CD8-positive, alpha-beta memory T cell (primary cell): ENCODE measurements at regions not wholly inside any gene's neighbourhood (a gene's known extent, or its start where the extent isn't known, plus 50 kb on each side); places are given as distances from the start of the nearest gene placed in this dataset.
"Not testable (repeated sequence)": the region's sequence is repeated elsewhere in the genome, so short reads cannot be mapped to it uniquely, and the experiment has no call there.

ENCODE experiments used
- CTCF ChIA-PET: fragments of 350-600 bp; sonication (Branson Sonifier 250); formaldehyde crosslinking; loops from one replicate; lab custom pipeline; 2021; ENCODE audit warnings: antibody characterized with exemption; lab: Charles Lee
- POLR2A ChIA-PET: fragments of 350-600 bp; sonication (Branson Sonifier 250); formaldehyde crosslinking; loops from one replicate; lab custom pipeline; 2021; ENCODE audit warnings: antibody characterized with exemption; lab: Charles Lee
- DNase-seq, 5 donors: peaks; one replicate each; pipeline versions ENCODE4 v3.0.0 to v3.0.0-alpha.2; 2020 to 2022; ENCODE audit warnings: mixed read lengths in 1 of 5
- H3K27ac ChIP-seq: one replicate; pipeline ENCODE4 v1.7.0; 2013; ENCODE audit warnings: low read depth, mild to moderate bottlenecking, low read length, moderate library complexity
- H3K27me3 ChIP-seq: 2 replicates; pipeline ENCODE4 v1.7.0; 2013; ENCODE audit warnings: low read length, mild to moderate bottlenecking; ENCODE audit not compliant: insufficient read depth, poor library complexity, severe bottlenecking
- H3K36me3 ChIP-seq: 2 replicates; pipeline ENCODE4 v1.7.0; 2013; ENCODE audit warnings: mild to moderate bottlenecking, low read length, moderate library complexity; ENCODE audit not compliant: insufficient read depth
- H3K4me1 ChIP-seq: 2 replicates; pipeline ENCODE4 v1.7.0; 2013; ENCODE audit warnings: mild to moderate bottlenecking, low read length, moderate library complexity; ENCODE audit not compliant: insufficient read depth
- H3K4me3 ChIP-seq: 2 replicates; pipeline ENCODE4 v1.7.0; 2013; ENCODE audit warnings: mild to moderate bottlenecking, low read length
- H3K9me3 ChIP-seq: 2 replicates; pipeline ENCODE4 v1.7.0; 2013; ENCODE audit warnings: mild to moderate bottlenecking, low read length
- H3K27ac Mint-ChIP-seq, 8 donors: one replicate each; pipeline ENCODE4 v1.8.0; 2020 to 2021; ENCODE audit warnings: mixed read lengths in 8 of 8, mild to moderate bottlenecking in 6 of 8, inconsistent platforms in 3 of 8, moderate library complexity in 3 of 8
- H3K27me3 Mint-ChIP-seq, 2 donors: one replicate each; pipeline ENCODE4 v1.8.0; 2020 to 2021; ENCODE audit warnings: mixed read lengths in 2 of 2, mild to moderate bottlenecking in 1 of 2, moderate library complexity in 1 of 2
- H3K36me3 Mint-ChIP-seq, 3 donors: one replicate each; pipeline ENCODE4 v1.8.0; 2020 to 2021; ENCODE audit warnings: mixed read lengths in 3 of 3, inconsistent platforms in 1 of 3, mild to moderate bottlenecking in 1 of 3
- H3K4me1 Mint-ChIP-seq, 3 donors: one replicate each; pipeline ENCODE4 v1.8.0; 2020 to 2021; ENCODE audit warnings: mixed read lengths in 3 of 3, inconsistent platforms in 1 of 3, mild to moderate bottlenecking in 1 of 3
- H3K4me3 Mint-ChIP-seq, 7 donors: one replicate each; pipeline ENCODE4 v1.8.0; 2020 to 2021; ENCODE audit warnings: mixed read lengths in 7 of 7, mild to moderate bottlenecking in 6 of 7, moderate library complexity in 4 of 7, inconsistent platforms in 2 of 7
- H3K9me3 Mint-ChIP-seq, 5 donors: one replicate each; pipeline ENCODE4 v1.8.0; 2020 to 2022; ENCODE audit warnings: mixed read lengths in 5 of 5, mild to moderate bottlenecking in 3 of 5, moderate library complexity in 2 of 5, inconsistent platforms in 1 of 5

DNA sequence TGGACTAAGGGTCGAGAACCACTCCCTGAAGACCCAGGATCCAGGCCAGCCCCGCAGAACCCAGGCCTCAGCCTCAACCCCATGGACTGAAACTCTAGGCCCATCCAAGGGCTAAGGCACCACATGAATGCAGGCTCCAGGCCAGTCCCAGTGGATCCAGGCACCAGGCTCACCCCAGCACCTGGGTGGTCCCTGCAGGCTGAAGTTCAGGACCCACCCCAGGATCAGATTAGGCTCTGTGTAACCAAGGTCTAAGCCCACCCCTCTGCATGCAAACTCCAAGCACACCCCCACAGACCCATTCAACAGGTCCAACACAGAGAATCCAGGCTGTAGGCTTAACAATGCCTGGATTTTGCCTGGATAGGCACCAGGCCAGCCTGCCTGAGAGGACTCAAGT, 1876.2 kb downstream of the PCDH9 start:
- H3K27ac ChIP-seq, result no peak overlapping the region
- no peaks in the 10 kb centered on the region for H3K27me3 ChIP-seq
- DNase-seq, result no peak
- peaks cover 5 to 32% (median 9%) of the 10 kb centered on the region in 5 donors for H3K9me3 Mint-ChIP-seq
- H3K4me1 ChIP-seq, result no peaks in the 10 kb centered on the region
- no peak overlapping the region for H3K4me3 ChIP-seq
- no peaks in the 10 kb centered on the region for H3K4me1 Mint-ChIP-seq
- H3K27ac Mint-ChIP-seq, result no peak overlapping the region
- CTCF ChIA-PET, result no interaction called here
- no peaks in the 10 kb centered on the region for H3K36me3 Mint-ChIP-seq
- H3K9me3 ChIP-seq, result no peaks in the 10 kb centered on the region
- no peaks in the 10 kb centered on the region for H3K27me3 Mint-ChIP-seq
- POLR2A ChIA-PET, result no interaction called here
- no peaks in the 10 kb centered on the region for H3K36me3 ChIP-seq
- no peak overlapping the region for H3K4me3 Mint-ChIP-seq

DNA sequence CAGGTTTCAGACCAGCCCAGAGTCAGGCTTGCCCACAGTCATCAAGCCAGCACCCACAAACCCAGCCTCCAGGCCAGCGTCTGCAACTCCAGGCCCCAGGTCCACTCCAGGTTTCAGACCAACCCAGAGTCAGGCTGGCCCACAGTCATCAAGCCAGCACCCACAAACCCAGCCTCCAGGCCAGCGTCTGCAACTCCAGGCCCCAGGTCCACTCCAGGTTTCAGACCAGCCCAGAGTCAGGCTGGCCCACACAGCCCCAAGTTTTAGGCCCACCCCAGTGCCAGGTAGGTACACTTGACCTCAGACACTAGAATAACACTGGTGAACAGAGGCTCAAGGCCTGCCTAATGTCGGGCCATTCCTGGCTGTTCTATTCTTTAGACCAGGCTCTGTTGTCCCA, 1877.0 kb downstream of the PCDH9 start:
- H3K36me3 ChIP-seq, H3K4me3 ChIP-seq, H3K36me3 Mint-ChIP-seq, DNase-seq, H3K27me3 ChIP-seq, H3K4me3 Mint-ChIP-seq, CTCF ChIA-PET, H3K27me3 Mint-ChIP-seq, H3K27ac ChIP-seq, POLR2A ChIA-PET, H3K4me1 ChIP-seq, H3K4me1 Mint-ChIP-seq, H3K27ac Mint-ChIP-seq, H3K9me3 ChIP-seq: not testable (repeated sequence)
- peaks cover 5 to 34% (median 6%) of the 10 kb centered on the region in 5 donors for H3K9me3 Mint-ChIP-seq

DNA sequence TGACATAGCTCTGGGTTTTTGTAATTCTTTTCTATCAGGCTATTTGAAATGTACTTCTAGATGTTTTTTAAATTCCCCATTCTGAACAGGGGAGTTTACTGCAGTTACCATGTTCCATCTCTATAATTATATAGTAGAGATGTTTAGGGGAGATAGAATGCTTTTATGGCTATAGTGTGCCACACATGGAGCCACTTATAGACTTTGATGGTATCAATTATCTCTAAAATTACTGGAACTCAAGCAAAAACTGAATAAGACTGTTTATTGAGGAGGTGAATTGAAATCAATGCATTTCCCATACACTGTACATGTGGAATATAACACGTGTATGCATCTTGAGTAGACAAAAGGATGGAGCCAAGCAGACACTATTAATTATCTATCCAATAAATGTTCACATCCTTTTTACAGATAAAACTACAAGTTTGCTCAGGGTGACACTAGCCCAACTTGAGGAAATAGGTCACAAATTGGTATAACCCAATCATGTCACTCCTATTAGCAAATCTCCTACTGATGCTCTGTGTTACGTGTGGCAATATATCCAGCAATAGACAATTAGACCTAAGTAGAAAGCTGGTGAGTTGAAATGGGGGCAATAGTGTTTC, 1882.6 kb downstream of the PCDH9 start:
- no peaks in the 10 kb centered on the region for H3K36me3 ChIP-seq
- no peaks in the 10 kb centered on the region for H3K9me3 ChIP-seq
- peaks cover 0 to 28% (median 7%) of the 10 kb centered on the region in 5 donors for H3K9me3 Mint-ChIP-seq
- H3K4me1 Mint-ChIP-seq, result no peaks in the 10 kb centered on the region
- H3K27ac ChIP-seq, result no peak overlapping the region
- H3K27ac Mint-ChIP-seq, result no peak overlapping the region
- no peak overlapping the region for H3K4me3 Mint-ChIP-seq
- no peaks in the 10 kb centered on the region for H3K36me3 Mint-ChIP-seq
- H3K4me3 ChIP-seq, result no peak overlapping the region
- H3K27me3 Mint-ChIP-seq, result no peaks in the 10 kb centered on the region
- POLR2A ChIA-PET, result no interaction called here
- no peak for DNase-seq
- CTCF ChIA-PET, result no interaction called here
- no peaks in the 10 kb centered on the region for H3K4me1 ChIP-seq
- H3K27me3 ChIP-seq, result no peaks in the 10 kb centered on the region

DNA sequence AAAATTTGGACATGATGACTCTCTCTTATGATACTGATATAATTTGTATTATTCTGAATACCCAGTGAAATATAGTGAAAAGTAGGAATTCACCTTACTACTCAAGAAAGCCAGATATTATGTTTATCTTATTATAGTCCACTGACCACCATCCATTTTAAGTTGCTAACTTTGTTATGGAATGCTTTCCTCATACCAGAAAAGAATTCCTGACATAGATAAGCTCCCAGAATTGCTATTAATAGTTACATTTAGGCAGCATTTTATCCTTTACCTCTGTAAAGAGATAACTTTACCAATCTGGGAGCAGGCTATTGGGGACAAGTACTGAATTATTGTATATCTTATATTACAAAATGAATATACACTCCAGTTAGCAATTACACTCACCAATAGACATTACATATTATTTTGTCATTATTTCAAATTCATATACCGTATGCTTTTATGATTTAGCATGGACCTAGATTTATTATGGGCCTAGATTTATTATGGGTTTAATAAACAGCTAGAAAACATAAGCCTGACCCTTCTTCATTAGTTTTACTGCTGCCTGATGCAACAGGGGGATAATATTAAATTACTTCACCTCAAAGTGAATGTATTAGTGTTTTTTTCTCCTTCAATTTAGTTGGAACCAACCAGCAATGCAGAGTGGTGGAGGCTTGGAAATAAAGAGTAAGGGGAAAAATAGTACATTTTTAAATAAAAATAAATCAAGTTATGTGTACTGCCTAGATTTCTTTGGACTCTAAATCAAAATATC, 1886.1 kb downstream of the PCDH9 start:
- no peak for DNase-seq
- no peak overlapping the region for H3K27ac Mint-ChIP-seq
- no peaks in the 10 kb centered on the region for H3K27me3 Mint-ChIP-seq
- ChIA-PET POLR2A (no interaction called here), CTCF (no interaction called here)
- Histone ChIP-seq H3K4me1 (no peaks in the 10 kb centered on the region), H3K27me3 (no peaks in the 10 kb centered on the region), H3K9me3 (no peaks in the 10 kb centered on the region), H3K4me3 (no peak overlapping the region), H3K27ac (no peak overlapping the region), H3K36me3 (no peaks in the 10 kb centered on the region)
- H3K4me1 Mint-ChIP-seq, result no peaks in the 10 kb centered on the region
- H3K36me3 Mint-ChIP-seq, result no peaks in the 10 kb centered on the region
- H3K4me3 Mint-ChIP-seq, result no peak overlapping the region
- H3K9me3 Mint-ChIP-seq, result peaks cover 0 to 35% (median 10%) of the 10 kb centered on the region in 5 donors

- H3K9me3 Mint-ChIP-seq, result peaks cover 0 to 26% (median 11%) of the 10 kb centered on the region in 5 donors
- no peaks in the 10 kb centered on the region for H3K4me1 Mint-ChIP-seq
- no peak for DNase-seq
- CTCF ChIA-PET, result no interaction called here
- POLR2A ChIA-PET, result no interaction called here
- Histone ChIP-seq H3K4me3 (no peak overlapping the region), H3K36me3 (no peaks in the 10 kb centered on the region), H3K9me3 (no peaks in the 10 kb centered on the region), H3K27ac (no peak overlapping the region), H3K4me1 (no peaks in the 10 kb centered on the region), H3K27me3 (no peaks in the 10 kb centered on the region)
- H3K27ac Mint-ChIP-seq, result no peak overlapping the region
- H3K4me3 Mint-ChIP-seq, result no peak overlapping the region
- H3K36me3 Mint-ChIP-seq, result no peaks in the 10 kb centered on the region
- no peaks in the 10 kb centered on the region for H3K27me3 Mint-ChIP-seq
These were observed 1887.4 kb downstream of the PCDH9 start for GRCh38 chr13:65342541-65343337.

- H3K27me3 Mint-ChIP-seq, result no peaks in the 10 kb centered on the region
- no peaks in the 10 kb centered on the region for H3K4me1 Mint-ChIP-seq
- no peaks in the 10 kb centered on the region for H3K36me3 Mint-ChIP-seq
- Histone ChIP-seq H3K27ac (no peak overlapping the region), H3K36me3 (no peaks in the 10 kb centered on the region), H3K9me3 (no peaks in the 10 kb centered on the region), H3K4me1 (no peaks in the 10 kb centered on the region), H3K4me3 (no peak overlapping the region), H3K27me3 (no peaks in the 10 kb centered on the region)
- POLR2A ChIA-PET, result no interaction called here
- H3K27ac Mint-ChIP-seq, result no peak overlapping the region
- CTCF ChIA-PET, result no interaction called here
- peaks cover 0 to 21% (median 18%) of the 10 kb centered on the region in 5 donors for H3K9me3 Mint-ChIP-seq
- no peak for DNase-seq
- no peak overlapping the region for H3K4me3 Mint-ChIP-seq
These were observed 1890.9 kb downstream of the PCDH9 start for GRCh38 chr13:65339241-65339640.

GRCh38 chr13:65336916-65337315, 1893.2 kb downstream of the PCDH9 start:
- no peaks in the 10 kb centered on the region for H3K36me3 Mint-ChIP-seq
- ChIA-PET POLR2A (no interaction called here), CTCF (no interaction called here)
- no peak overlapping the region for H3K27ac Mint-ChIP-seq
- H3K27ac ChIP-seq, result no peak overlapping the region
- H3K4me1 Mint-ChIP-seq, result no peaks in the 10 kb centered on the region
- H3K9me3 ChIP-seq, result no peaks in the 10 kb centered on the region
- H3K4me1 ChIP-seq, result no peaks in the 10 kb centered on the region
- H3K9me3 Mint-ChIP-seq, result peaks cover 0 to 21% (median 16%) of the 10 kb centered on the region in 5 donors
- DNase-seq, result no peak
- no peak overlapping the region for H3K4me3 ChIP-seq
- H3K4me3 Mint-ChIP-seq, result no peak overlapping the region
- no peaks in the 10 kb centered on the region for H3K27me3 Mint-ChIP-seq
- no peaks in the 10 kb centered on the region for H3K36me3 ChIP-seq
- no peaks in the 10 kb centered on the region for H3K27me3 ChIP-seq

- Histone ChIP-seq H3K9me3 (no peaks in the 10 kb centered on the region), H3K36me3 (no peaks in the 10 kb centered on the region), H3K4me1 (no peaks in the 10 kb centered on the region), H3K4me3 (no peak overlapping the region), H3K27me3 (no peaks in the 10 kb centered on the region), H3K27ac (no peak overlapping the region)
- ChIA-PET POLR2A (no interaction called here), CTCF (no interaction called here)
- DNase-seq, result no peak
- no peaks in the 10 kb centered on the region for H3K27me3 Mint-ChIP-seq
- H3K4me3 Mint-ChIP-seq, result no peak overlapping the region
- no peak overlapping the region for H3K27ac Mint-ChIP-seq
- H3K36me3 Mint-ChIP-seq, result no peaks in the 10 kb centered on the region
- H3K4me1 Mint-ChIP-seq, result no peaks in the 10 kb centered on the region
- peaks cover 0 to 19% (median 12%) of the 10 kb centered on the region in 5 donors for H3K9me3 Mint-ChIP-seq
These were observed 1893.9 kb downstream of the PCDH9 start for GRCh38 chr13:65336087-65336749.
